PC-3 (cell line): ENCODE measurements at regions not wholly inside any gene's neighbourhood (a gene's known extent, or its start where the extent isn't known, plus 50 kb on each side); places are given as distances from the start of the nearest gene placed in this dataset.

ENCODE experiments used
- EZH2 ChIP-seq: fragments of 300-600 bp; sonication (generic); IDR thresholded peaks from one replicate; pipeline ENCODE4 v1.6.1; 2017; ENCODE audit warnings: antibody characterized with exemption, mild to moderate bottlenecking, low read length; ENCODE audit not compliant: unreplicated experiment
- EZH2phosphoT487 ChIP-seq: fragments of 300-600 bp; sonication (generic); IDR thresholded peaks from 2 replicates; pipeline ENCODE4 v1.6.1; 2018; ENCODE audit warnings: mild to moderate bottlenecking, antibody characterized with exemption, low read length, borderline replicate concordance
- TF ChIP-seq, protein P1 (sequence below): fragments of 300-600 bp; sonication (generic); conservative IDR thresholded peaks from 2 replicates; pipeline ENCODE4 v1.5.1; 2017; ENCODE audit warnings: antibody characterized with exemption, low read depth, mild to moderate bottlenecking, low read length

DNA sequence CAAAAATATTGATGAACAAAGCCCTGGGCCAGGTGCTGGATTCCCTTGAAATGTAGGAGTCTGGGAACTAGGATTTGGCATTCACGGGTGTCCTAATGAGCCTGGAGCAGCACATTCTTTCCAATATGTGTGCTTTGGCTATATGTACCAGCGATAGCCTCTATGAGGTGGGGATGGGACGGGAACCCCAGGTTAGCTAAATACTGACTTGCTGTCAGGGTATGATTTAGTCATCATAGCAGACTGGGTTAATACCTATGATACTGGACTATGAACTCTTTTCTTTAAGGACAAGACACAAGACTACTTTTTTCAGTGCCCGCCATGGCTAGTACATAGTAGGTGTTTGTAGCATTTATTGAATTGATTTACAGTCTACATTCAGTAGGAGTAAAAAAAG, 152.7 kb downstream of the KCNRG start:
- TF ChIP-seq, protein P1, sequence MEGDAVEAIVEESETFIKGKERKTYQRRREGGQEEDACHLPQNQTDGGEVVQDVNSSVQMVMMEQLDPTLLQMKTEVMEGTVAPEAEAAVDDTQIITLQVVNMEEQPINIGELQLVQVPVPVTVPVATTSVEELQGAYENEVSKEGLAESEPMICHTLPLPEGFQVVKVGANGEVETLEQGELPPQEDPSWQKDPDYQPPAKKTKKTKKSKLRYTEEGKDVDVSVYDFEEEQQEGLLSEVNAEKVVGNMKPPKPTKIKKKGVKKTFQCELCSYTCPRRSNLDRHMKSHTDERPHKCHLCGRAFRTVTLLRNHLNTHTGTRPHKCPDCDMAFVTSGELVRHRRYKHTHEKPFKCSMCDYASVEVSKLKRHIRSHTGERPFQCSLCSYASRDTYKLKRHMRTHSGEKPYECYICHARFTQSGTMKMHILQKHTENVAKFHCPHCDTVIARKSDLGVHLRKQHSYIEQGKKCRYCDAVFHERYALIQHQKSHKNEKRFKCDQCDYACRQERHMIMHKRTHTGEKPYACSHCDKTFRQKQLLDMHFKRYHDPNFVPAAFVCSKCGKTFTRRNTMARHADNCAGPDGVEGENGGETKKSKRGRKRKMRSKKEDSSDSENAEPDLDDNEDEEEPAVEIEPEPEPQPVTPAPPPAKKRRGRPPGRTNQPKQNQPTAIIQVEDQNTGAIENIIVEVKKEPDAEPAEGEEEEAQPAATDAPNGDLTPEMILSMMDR = no peak
- no peak for TF ChIP-seq EZH2phosphoT487
- TF ChIP-seq EZH2 = no peak
